OCI-LY7 (cell line): ENCODE measurements at regions not wholly inside any gene's neighbourhood (a gene's known extent, or its start where the extent isn't known, plus 50 kb on each side); places are given as distances from the start of the nearest gene placed in this dataset.

Experiments
- BruUV-seq: library from RNA; stranded (reverse); fragments of 400-500 nt; replicated peaks from 2 replicates; lab custom pipeline; 2021; lab: Mats Ljungman, UMichigan
- CTCF ChIA-PET: fragments of 300-600 bp; sonication (Branson Sonifier 250); formaldehyde crosslinking; loops from one replicate; lab custom pipeline; 2022; ENCODE audit warnings: antibody characterized with exemption; ENCODE audit not compliant: unreplicated experiment; lab: Charles Lee
- POLR2A ChIA-PET: fragments of 300-600 bp; sonication (Branson Sonifier 250); formaldehyde crosslinking; loops from one replicate; lab custom pipeline; 2022; ENCODE audit warnings: antibody characterized with exemption; lab: Charles Lee
- DNase-seq: peaks from one replicate; pipeline ENCODE4 v3.0.0-alpha.2; 2015; ENCODE audit warnings: low spot score
- H2AFZ ChIP-seq: fragments of 200-600 bp; sonication (generic), shearing (Covaris generic); 2 replicates; pipeline ENCODE4 v1.6.1; 2014; ENCODE audit warnings: mild to moderate bottlenecking, antibody characterized with exemption, low read length, moderate library complexity
- H3K27ac ChIP-seq: fragments of 200-600 bp; sonication (generic); 2 replicates; pipeline ENCODE4 v1.5.1; 2014; ENCODE audit warnings: mixed run types, low read depth, mild to moderate bottlenecking, moderate library complexity, low read length, inconsistent platforms; ENCODE audit not compliant: poor library complexity, severe bottlenecking
- H3K36me3 ChIP-seq: fragments of 200-600 bp; sonication (generic); 2 replicates; pipeline ENCODE4 v1.6.1; 2014; ENCODE audit warnings: mild to moderate bottlenecking, antibody characterized with exemption, low read length, moderate library complexity, mixed read lengths; ENCODE audit not compliant: insufficient read depth
- H3K4me1 ChIP-seq: fragments of 200-600 bp; sonication (generic); 2 replicates; pipeline ENCODE4 v1.5.1; 2014; ENCODE audit warnings: mild to moderate bottlenecking, low read length; ENCODE audit not compliant: insufficient read depth, poor library complexity, severe bottlenecking
- H3K4me2 ChIP-seq: fragments of 200-600 bp; sonication (generic); 2 replicates; pipeline ENCODE4 v1.6.1; 2014; ENCODE audit warnings: mild to moderate bottlenecking, low read length
- H3K4me3 ChIP-seq: fragments of 200-600 bp; sonication (generic); 2 replicates; pipeline ENCODE4 v1.5.1; 2014; ENCODE audit warnings: mild to moderate bottlenecking, low read depth, low read length; ENCODE audit not compliant: poor library complexity, severe bottlenecking
- H3K79me2 ChIP-seq: fragments of 200-600 bp; sonication (generic); 2 replicates; pipeline ENCODE4 v1.6.1; 2016; ENCODE audit warnings: low read depth, mild to moderate bottlenecking, low read length, moderate library complexity, mixed read lengths; ENCODE audit not compliant: insufficient read depth
- H3K9me2 ChIP-seq: fragments of 200-600 bp; sonication (generic); 2 replicates; pipeline ENCODE4 v1.6.1; 2016; ENCODE audit warnings: mild to moderate bottlenecking, low read length, mixed read lengths; ENCODE audit not compliant: insufficient read depth
- H3K9me3 ChIP-seq: fragments of 200-600 bp; sonication (generic); 2 replicates; pipeline ENCODE4 v1.6.1; 2014; ENCODE audit warnings: mild to moderate bottlenecking, mixed run types, low read length, mixed read lengths
- H4K20me1 ChIP-seq: fragments of 200-600 bp; sonication (generic); 2 replicates; pipeline ENCODE4 v1.6.1; 2014; ENCODE audit warnings: mild to moderate bottlenecking, antibody characterized with exemption, low read length, moderate library complexity, mixed read lengths; ENCODE audit not compliant: insufficient read depth
- EZH2phosphoT487 ChIP-seq: fragments of 200-600 bp; sonication (generic); IDR thresholded peaks from 2 replicates; pipeline ENCODE4 v1.6.1; 2018; ENCODE audit warnings: low read depth, borderline replicate concordance, mild to moderate bottlenecking, mixed run types, antibody characterized with exemption, low read length, moderate library complexity, mixed read lengths
- intact Hi-C: fragments of 100-400 bp; cut with micrococcal nuclease; formaldehyde crosslinking; loops from one replicate; pipeline ENCODE4 v1.10.0; 2022; ENCODE audit not compliant: unreplicated experiment
- TF ChIP-seq, protein P1 (sequence below): fragments of 200-600 bp; sonication (generic); conservative IDR thresholded peaks from 2 replicates; pipeline ENCODE4 v1.5.1; 2014; ENCODE audit warnings: mild to moderate bottlenecking, antibody characterized with exemption, low read length, moderate library complexity, mixed read lengths

DNA sequence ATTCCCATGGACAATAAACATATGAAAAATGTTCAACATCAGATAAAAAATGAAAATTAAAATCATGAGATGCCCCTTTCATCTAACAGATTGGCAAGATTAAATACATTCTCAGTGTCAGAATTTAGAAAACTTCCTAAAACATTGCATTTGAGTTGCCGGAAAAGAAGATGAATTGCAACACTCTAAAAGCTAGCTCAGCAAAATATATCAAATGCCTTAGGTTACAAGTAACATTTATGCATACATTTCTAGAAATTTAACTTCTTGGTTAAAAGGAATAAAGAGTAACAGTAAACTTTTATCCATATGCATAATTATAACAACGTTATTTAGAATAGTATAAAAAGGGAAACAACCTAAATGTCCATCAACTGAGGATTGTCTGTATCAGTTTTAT, 239.0 kb downstream of the PMP22 start:
- H3K79me2 ChIP-seq = no peaks in the 10 kb centered on the region
- ChIA-PET CTCF (no interaction called here), POLR2A (no interaction called here)
- intact Hi-C loops = no loop called here
- no peak overlapping the region for H3K27ac ChIP-seq
- BruUV-seq = no TSS peak
- H3K36me3 ChIP-seq = no peaks in the 10 kb centered on the region
- DNase-seq = no peak
- H3K4me3 ChIP-seq = no peak overlapping the region
- H2AFZ ChIP-seq = no peak overlapping the region
- no peaks in the 10 kb centered on the region for H3K9me3 ChIP-seq
- no peak overlapping the region for H3K4me2 ChIP-seq
- TF ChIP-seq EZH2phosphoT487 = no peak
- TF ChIP-seq, protein P1, sequence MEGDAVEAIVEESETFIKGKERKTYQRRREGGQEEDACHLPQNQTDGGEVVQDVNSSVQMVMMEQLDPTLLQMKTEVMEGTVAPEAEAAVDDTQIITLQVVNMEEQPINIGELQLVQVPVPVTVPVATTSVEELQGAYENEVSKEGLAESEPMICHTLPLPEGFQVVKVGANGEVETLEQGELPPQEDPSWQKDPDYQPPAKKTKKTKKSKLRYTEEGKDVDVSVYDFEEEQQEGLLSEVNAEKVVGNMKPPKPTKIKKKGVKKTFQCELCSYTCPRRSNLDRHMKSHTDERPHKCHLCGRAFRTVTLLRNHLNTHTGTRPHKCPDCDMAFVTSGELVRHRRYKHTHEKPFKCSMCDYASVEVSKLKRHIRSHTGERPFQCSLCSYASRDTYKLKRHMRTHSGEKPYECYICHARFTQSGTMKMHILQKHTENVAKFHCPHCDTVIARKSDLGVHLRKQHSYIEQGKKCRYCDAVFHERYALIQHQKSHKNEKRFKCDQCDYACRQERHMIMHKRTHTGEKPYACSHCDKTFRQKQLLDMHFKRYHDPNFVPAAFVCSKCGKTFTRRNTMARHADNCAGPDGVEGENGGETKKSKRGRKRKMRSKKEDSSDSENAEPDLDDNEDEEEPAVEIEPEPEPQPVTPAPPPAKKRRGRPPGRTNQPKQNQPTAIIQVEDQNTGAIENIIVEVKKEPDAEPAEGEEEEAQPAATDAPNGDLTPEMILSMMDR = no peak
- no peaks in the 10 kb centered on the region for H4K20me1 ChIP-seq
- no peaks in the 10 kb centered on the region for H3K9me2 ChIP-seq
- no peaks in the 10 kb centered on the region for H3K4me1 ChIP-seq

DNA sequence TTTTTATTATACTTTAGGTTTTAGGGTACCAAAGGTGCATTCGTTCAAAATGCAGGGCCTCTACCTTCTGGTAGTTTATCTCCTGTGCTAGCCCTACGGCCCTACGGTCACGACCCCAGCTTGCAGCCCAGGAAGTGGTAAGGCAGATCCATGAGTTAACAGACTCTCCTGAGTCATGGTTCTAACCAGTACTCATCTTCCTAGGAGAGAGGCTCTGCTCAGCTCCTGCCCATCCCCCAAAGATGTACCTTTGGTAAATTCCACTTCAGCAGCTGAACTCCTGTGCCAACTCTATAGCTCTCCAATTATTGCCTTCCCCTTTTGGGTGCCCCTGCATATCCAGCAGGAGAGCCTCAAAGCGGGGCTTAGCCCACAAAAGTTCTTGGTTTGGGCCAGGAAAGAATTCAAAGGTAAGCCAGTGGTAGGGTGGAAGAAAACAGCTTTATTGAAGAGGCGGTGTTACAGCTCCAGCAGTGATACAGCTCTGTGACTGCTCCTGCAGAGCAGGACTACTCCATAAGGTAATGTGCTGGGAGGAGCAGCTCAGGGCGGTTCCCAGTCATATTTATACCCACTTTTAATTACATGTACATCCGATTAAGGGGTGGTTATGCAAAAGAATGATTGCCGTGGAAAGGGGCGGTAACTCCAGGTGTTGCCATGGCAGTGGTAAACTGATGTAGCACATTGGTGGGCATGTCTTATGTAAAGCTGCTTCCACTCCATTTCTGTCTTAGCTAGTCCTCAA, 241.4 kb downstream of the PMP22 start:
- DNase-seq = no peak
- no TSS peak for BruUV-seq
- no peaks in the 10 kb centered on the region for H3K36me3 ChIP-seq
- H2AFZ ChIP-seq = no peak overlapping the region
- POLR2A ChIA-PET = no interaction called here
- no peak overlapping the region for H3K4me3 ChIP-seq
- H3K79me2 ChIP-seq = no peaks in the 10 kb centered on the region
- no peaks in the 10 kb centered on the region for H3K9me2 ChIP-seq
- no peaks in the 10 kb centered on the region for H3K4me1 ChIP-seq
- H3K4me2 ChIP-seq = no peak overlapping the region
- CTCF ChIA-PET = no interaction called here
- H3K27ac ChIP-seq = no peak overlapping the region
- H4K20me1 ChIP-seq = no peaks in the 10 kb centered on the region
- TF ChIP-seq, protein P1 = no peak
- TF ChIP-seq EZH2phosphoT487 = no peak
- no peaks in the 10 kb centered on the region for H3K9me3 ChIP-seq
- intact Hi-C loops = no loop called here

DNA sequence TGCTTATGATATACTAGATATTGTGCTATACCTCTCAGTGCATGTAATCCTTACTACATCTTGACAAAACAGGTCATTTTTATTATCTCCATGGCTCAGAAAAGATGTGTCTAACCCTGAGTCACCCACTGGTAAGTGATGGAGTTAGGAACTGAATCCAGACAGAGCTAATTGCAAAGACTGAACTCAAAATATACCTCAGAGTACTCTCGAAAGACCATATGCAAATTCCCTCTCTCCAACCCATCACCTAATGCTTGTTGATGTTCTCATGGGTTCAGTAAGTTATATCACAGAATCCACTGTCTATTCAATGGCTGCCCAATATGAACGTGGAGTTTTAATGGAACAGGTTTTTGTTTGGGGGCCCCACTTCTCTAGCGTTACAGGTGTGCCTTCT, 246.0 kb downstream of the PMP22 start:
- no peak for TF ChIP-seq EZH2phosphoT487
- TF ChIP-seq, protein P1 = no peak
- Histone ChIP-seq H3K79me2 (no peaks in the 10 kb centered on the region), H3K36me3 (no peaks in the 10 kb centered on the region), H2AFZ (no peak overlapping the region), H3K4me1 (no peaks in the 10 kb centered on the region), H3K27ac (no peak overlapping the region), H3K9me2 (no peaks in the 10 kb centered on the region), H3K4me3 (no peak overlapping the region), H3K4me2 (no peak overlapping the region), H3K9me3 (no peaks in the 10 kb centered on the region), H4K20me1 (no peaks in the 10 kb centered on the region)
- intact Hi-C loops = no loop called here
- no TSS peak for BruUV-seq
- CTCF ChIA-PET = no interaction called here
- no peak for DNase-seq
- POLR2A ChIA-PET = no interaction called here
